Testis (tissue), 2 donors: ENCODE measurements at regions not wholly inside any gene's neighbourhood (a gene's known extent, or its start where the extent isn't known, plus 50 kb on each side); places are given as distances from the start of the nearest gene placed in this dataset.

Experiments
- DNase-seq: peaks from one replicate; pipeline ENCODE4 v3.0.0-alpha.2; 2019
- H3K27ac ChIP-seq, 2 donors: fragments of 200-600 bp; sonication (generic); one replicate each; pipeline ENCODE4 v1.5.1; 2019
- H3K27me3 ChIP-seq: fragments of 200-600 bp; sonication (generic); one replicate; pipeline ENCODE4 v1.5.1; 2019
- H3K36me3 ChIP-seq: fragments of 200-600 bp; sonication (generic); one replicate; pipeline ENCODE4 v1.5.1; 2017; ENCODE audit warnings: low read depth; ENCODE audit errors: missing control alignments
- H3K4me1 ChIP-seq: fragments of 200-600 bp; sonication (generic); one replicate; pipeline ENCODE4 v1.5.1; 2019
- H3K4me3 ChIP-seq, 2 donors: fragments of 200-600 bp; sonication (generic); one replicate each; pipeline ENCODE4 v1.5.1; 2017 to 2019
- H3K9me3 ChIP-seq: fragments of 200-600 bp; sonication (generic); one replicate; pipeline ENCODE4 v1.5.1; 2017
- CTCF ChIP-seq, 3 experiments: fragments of 450-650 bp in 2 of 3; fragments of 200-600 bp in 1 of 3; sonication (generic) in 1 of 3; IDR thresholded peaks; one replicate each; pipeline ENCODE4 v1.5.1; 2016 to 2019; ENCODE audit warnings: antibody characterized with exemption in 3 of 3, mild to moderate bottlenecking in 2 of 3, moderate library complexity in 1 of 3
- POLR2A ChIP-seq: fragments of 450-650 bp; IDR thresholded peaks from one replicate; pipeline ENCODE4 v1.6.1; 2017; ENCODE audit warnings: antibody characterized with exemption, mild to moderate bottlenecking, moderate library complexity
- WGBS, 2 donors: methylation state at CpG; one replicate each; pipeline ENCODE4 v1.1.5; 2018; 5-methylcytosine and 5-hydroxymethylcytosine counted together
- intact Hi-C: fragments of 100-400 bp; cut with DNase I; formaldehyde crosslinking; loops from one replicate; pipeline ENCODE4 v1.15.1; 2023; ENCODE audit warnings: low total_unique reads

GRCh38 chr18:73563345-73563744, 584.3 kb downstream of the FBXO15 start:
- H3K4me3 ChIP-seq: no peak overlapping the region
- no peak for DNase-seq
- TF ChIP-seq CTCF (IDR thresholded peaks at IDR 0.05) (no peak), POLR2A (no peak)
- no peaks in the 10 kb centered on the region for H3K27me3 ChIP-seq
- no peaks in the 10 kb centered on the region for H3K36me3 ChIP-seq
- H3K9me3 ChIP-seq: no peaks in the 10 kb centered on the region
- H3K4me1 ChIP-seq: no peaks in the 10 kb centered on the region
- no peak overlapping the region for H3K27ac ChIP-seq
- intact Hi-C loops: no loop called here
- 75 to 81% methylated on average over 4 of the region's 4 CpGs for WGBS, 2 donors

- no peak for TF ChIP-seq POLR2A
- no peak for TF ChIP-seq CTCF (IDR thresholded peaks at IDR 0.05)
- H3K27ac ChIP-seq: no peak overlapping the region
- no peaks in the 10 kb centered on the region for H3K4me1 ChIP-seq
- no peaks in the 10 kb centered on the region for H3K36me3 ChIP-seq
- no peaks in the 10 kb centered on the region for H3K9me3 ChIP-seq
- WGBS, 2 donors: 74 to 80% methylated on average over 4 of the region's 4 CpGs
- H3K27me3 ChIP-seq: no peaks in the 10 kb centered on the region
- intact Hi-C loops: no loop called here
- no peak overlapping the region for H3K4me3 ChIP-seq
- DNase-seq: no peak
Observed at GRCh38 chr18:73556904-73557303, 590.7 kb downstream of the FBXO15 start.

GRCh38 chr18:73552171-73552570, 595.5 kb downstream of the FBXO15 start:
- TF ChIP-seq POLR2A: no peak
- Histone ChIP-seq H3K9me3 (no peaks in the 10 kb centered on the region), H3K27me3 (no peaks in the 10 kb centered on the region), H3K36me3 (no peaks in the 10 kb centered on the region), H3K27ac (no peak overlapping the region), H3K4me1 (no peaks in the 10 kb centered on the region), H3K4me3 (no peak overlapping the region)
- WGBS, 2 donors: 67 to 71% methylated on average over 5 of the region's 5 CpGs
- no peak for DNase-seq
- intact Hi-C loops: no loop called here

GRCh38 chr18:73551211-73551610, 596.4 kb downstream of the FBXO15 start:
- H3K27me3 ChIP-seq: no peaks in the 10 kb centered on the region
- no peaks in the 10 kb centered on the region for H3K4me1 ChIP-seq
- TF ChIP-seq POLR2A (no peak), CTCF (IDR thresholded peaks at IDR 0.05) (no peak)
- H3K4me3 ChIP-seq: no peak overlapping the region
- no peak for DNase-seq
- no peaks in the 10 kb centered on the region for H3K9me3 ChIP-seq
- 82 to 86% methylated on average over 3 of the region's 3 CpGs for WGBS, 2 donors
- no peak overlapping the region for H3K27ac ChIP-seq
- H3K36me3 ChIP-seq: no peaks in the 10 kb centered on the region
- intact Hi-C loops: no loop called here

GRCh38 chr18:73549236-73549635, 598.4 kb downstream of the FBXO15 start:
- Histone ChIP-seq H3K36me3 (no peaks in the 10 kb centered on the region), H3K27ac (no peak overlapping the region), H3K4me1 (no peaks in the 10 kb centered on the region), H3K9me3 (no peaks in the 10 kb centered on the region), H3K4me3 (no peak overlapping the region), H3K27me3 (no peaks in the 10 kb centered on the region)
- DNase-seq: no peak
- WGBS, 2 donors: 70 to 79% methylated on average over 5 of the region's 5 CpGs
- intact Hi-C loops: no loop called here
- TF ChIP-seq CTCF (IDR thresholded peaks at IDR 0.05) (no peak), POLR2A (no peak)
